ENCODE measurements at regions not wholly inside any gene's neighbourhood (a gene's known extent, or its start where the extent isn't known, plus 50 kb on each side); places are given as distances from the start of the nearest gene placed in this dataset.

- TF ChIP-seq CTCF (IDR thresholded peaks at IDR 0.05) (no peak), POLR2A (IDR thresholded peaks at IDR 0.05) (no peak), POLR2AphosphoS5 (IDR thresholded peaks at IDR 0.05) (no peak)
Measured at GRCh38 chr7:51950813-51951212, 634.2 kb upstream of the COBL start.
